Neural cell (in vitro differentiated cells): ENCODE measurements at regions not wholly inside any gene's neighbourhood (a gene's known extent, or its start where the extent isn't known, plus 50 kb on each side); places are given as distances from the start of the nearest gene placed in this dataset.

ENCODE experiments used
- H2AFZ ChIP-seq: fragments of 200-600, 300-800 bp; sonication (generic), shearing (Covaris generic); 2 replicates; pipeline ENCODE4 v1.6.0; 2014; ENCODE audit warnings: low read depth, mild to moderate bottlenecking, antibody characterized with exemption, low read length, moderate library complexity
- H3F3A ChIP-seq: fragments of 200-600 bp; shearing (Covaris generic); 2 replicates; pipeline ENCODE4 v1.6.1; 2016; ENCODE audit warnings: mild to moderate bottlenecking, moderate library complexity, mixed read lengths, antibody characterized with exemption, low read length; ENCODE audit not compliant: insufficient read depth, poor library complexity, severe bottlenecking
- H3K27ac ChIP-seq: fragments of 200-600, 300-800 bp; sonication (generic), shearing (Covaris generic); 2 replicates; pipeline ENCODE4 v1.5.1; 2014; ENCODE audit warnings: mild to moderate bottlenecking, low read length, moderate library complexity
- H3K27me3 ChIP-seq: fragments of 300-800, 200-600 bp; sonication (generic), shearing (Covaris generic); 2 replicates; pipeline ENCODE4 v1.6.0; 2014; ENCODE audit warnings: mild to moderate bottlenecking, low read depth, low read length, moderate library complexity; ENCODE audit not compliant: insufficient read depth
- H3K36me3 ChIP-seq: fragments of 300-800, 200-600 bp; sonication (generic), shearing (Covaris generic); 2 replicates; pipeline ENCODE4 v1.5.1; 2014; ENCODE audit warnings: mild to moderate bottlenecking, antibody characterized with exemption, low read length, moderate library complexity; ENCODE audit not compliant: insufficient read depth
- H3K4me2 ChIP-seq: fragments of 300-800, 200-600 bp; sonication (generic), shearing (Covaris generic); 2 replicates; pipeline ENCODE4 v1.6.0; 2014; ENCODE audit warnings: mild to moderate bottlenecking, low read length
- H3K4me3 ChIP-seq: fragments of 300-800, 200-600 bp; sonication (generic), shearing (Covaris generic); 2 replicates; pipeline ENCODE4 v1.5.1; 2014; ENCODE audit warnings: mild to moderate bottlenecking, low read length, moderate library complexity
- H3K79me2 ChIP-seq: fragments of 200-600 bp; shearing (Covaris generic); replicated peaks from 2 replicates; pipeline ENCODE4 v1.6.0; 2014; ENCODE audit warnings: mild to moderate bottlenecking, low read length, moderate library complexity; ENCODE audit not compliant: insufficient read depth
- H3K9ac ChIP-seq: fragments of 300-800, 200-600 bp; sonication (generic), shearing (Covaris generic); 2 replicates; pipeline ENCODE4 v1.6.1; 2016; ENCODE audit warnings: mild to moderate bottlenecking, low read length, mixed read lengths
- H3K9me2 ChIP-seq: fragments of 200-600 bp; shearing (Covaris generic); 2 replicates; pipeline ENCODE4 v1.6.1; 2016; ENCODE audit warnings: mild to moderate bottlenecking, low read length, mixed read lengths; ENCODE audit not compliant: insufficient read depth
- H3K9me3 ChIP-seq: fragments of 200-600, 300-800 bp; sonication (generic), shearing (Covaris generic); 2 replicates; pipeline ENCODE4 v1.6.1; 2016; ENCODE audit warnings: mild to moderate bottlenecking, mixed run types, low read length, moderate library complexity, mixed read lengths
- H4K20me1 ChIP-seq: fragments of 200-600 bp; shearing (Covaris generic); 2 replicates; pipeline ENCODE4 v1.6.1; 2016; ENCODE audit warnings: mild to moderate bottlenecking, mixed run types; ENCODE audit not compliant: insufficient read depth
- EP300 ChIP-seq: fragments of 450-650 bp; conservative IDR thresholded peaks from 2 replicates; pipeline ENCODE4 v1.6.1; 2014; ENCODE audit warnings: antibody characterized with exemption, mild to moderate bottlenecking, moderate library complexity; ENCODE audit not compliant: poor library complexity, severe bottlenecking
- EZH2 ChIP-seq: fragments of 200-600, 300-800 bp; shearing (Covaris generic), sonication (generic); IDR thresholded peaks from 2 replicates; pipeline ENCODE4 v1.6.1; 2014; ENCODE audit warnings: antibody characterized with exemption, low read length, borderline replicate concordance, mild to moderate bottlenecking; ENCODE audit not compliant: insufficient read depth, poor library complexity, severe bottlenecking
- MXI1 ChIP-seq: fragments of 450-650 bp; conservative IDR thresholded peaks from 2 replicates; pipeline ENCODE4 v1.6.1; 2014; ENCODE audit warnings: antibody characterized with exemption, mild to moderate bottlenecking; ENCODE audit not compliant: poor library complexity, severe bottlenecking
- POLR2AphosphoS5 ChIP-seq: IDR thresholded peaks from 2 replicates; pipeline ENCODE4 v1.6.1; 2012
- RAD21 ChIP-seq: fragments of 450-650 bp; conservative IDR thresholded peaks from 2 replicates; pipeline ENCODE4 v1.6.1; 2014; ENCODE audit warnings: antibody characterized with exemption, mild to moderate bottlenecking, moderate library complexity
- SMC3 ChIP-seq: fragments of 450-650 bp; conservative IDR thresholded peaks from 2 replicates; pipeline ENCODE4 v1.6.1; 2014; ENCODE audit warnings: antibody characterized with exemption, mild to moderate bottlenecking, moderate library complexity; ENCODE audit not compliant: poor library complexity
- TAF1 ChIP-seq: IDR thresholded peaks from 2 replicates; pipeline ENCODE4 v1.6.1; 2012; ENCODE audit warnings: low read depth
- TF ChIP-seq, protein P1 (sequence below): fragments of 450-650 bp; IDR thresholded peaks from 2 replicates; pipeline ENCODE4 v1.5.1; 2014; ENCODE audit warnings: antibody characterized with exemption, mild to moderate bottlenecking, moderate library complexity; ENCODE audit not compliant: poor library complexity, severe bottlenecking
- TF ChIP-seq, protein P2 (sequence below): IDR thresholded peaks from 2 replicates; pipeline ENCODE4 v1.6.1; 2012; ENCODE audit warnings: borderline replicate concordance

GRCh38 chr4:91990726-91991125, 313.0 kb upstream of the GRID2 start:
- Histone ChIP-seq H3K36me3 (no peaks in the 10 kb centered on the region), H4K20me1 (no peaks in the 10 kb centered on the region), H3F3A (no peaks in the 10 kb centered on the region), H3K27me3 (no peaks in the 10 kb centered on the region), H3K4me2 (no peak overlapping the region), H3K9me2 (no peaks in the 10 kb centered on the region), H2AFZ (no peak overlapping the region), H3K4me3 (no peak overlapping the region), H3K27ac (no peak overlapping the region), H3K9ac (no peak overlapping the region), H3K79me2 (no peaks in the 10 kb centered on the region), H3K9me3 (no peaks in the 10 kb centered on the region)
- no peak for TF ChIP-seq RAD21
- no peak for TF ChIP-seq TAF1
- no peak for TF ChIP-seq EP300
- TF ChIP-seq, protein P1, sequence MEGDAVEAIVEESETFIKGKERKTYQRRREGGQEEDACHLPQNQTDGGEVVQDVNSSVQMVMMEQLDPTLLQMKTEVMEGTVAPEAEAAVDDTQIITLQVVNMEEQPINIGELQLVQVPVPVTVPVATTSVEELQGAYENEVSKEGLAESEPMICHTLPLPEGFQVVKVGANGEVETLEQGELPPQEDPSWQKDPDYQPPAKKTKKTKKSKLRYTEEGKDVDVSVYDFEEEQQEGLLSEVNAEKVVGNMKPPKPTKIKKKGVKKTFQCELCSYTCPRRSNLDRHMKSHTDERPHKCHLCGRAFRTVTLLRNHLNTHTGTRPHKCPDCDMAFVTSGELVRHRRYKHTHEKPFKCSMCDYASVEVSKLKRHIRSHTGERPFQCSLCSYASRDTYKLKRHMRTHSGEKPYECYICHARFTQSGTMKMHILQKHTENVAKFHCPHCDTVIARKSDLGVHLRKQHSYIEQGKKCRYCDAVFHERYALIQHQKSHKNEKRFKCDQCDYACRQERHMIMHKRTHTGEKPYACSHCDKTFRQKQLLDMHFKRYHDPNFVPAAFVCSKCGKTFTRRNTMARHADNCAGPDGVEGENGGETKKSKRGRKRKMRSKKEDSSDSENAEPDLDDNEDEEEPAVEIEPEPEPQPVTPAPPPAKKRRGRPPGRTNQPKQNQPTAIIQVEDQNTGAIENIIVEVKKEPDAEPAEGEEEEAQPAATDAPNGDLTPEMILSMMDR: no peak
- TF ChIP-seq POLR2AphosphoS5: no peak
- no peak for TF ChIP-seq SMC3
- TF ChIP-seq, protein P2, sequence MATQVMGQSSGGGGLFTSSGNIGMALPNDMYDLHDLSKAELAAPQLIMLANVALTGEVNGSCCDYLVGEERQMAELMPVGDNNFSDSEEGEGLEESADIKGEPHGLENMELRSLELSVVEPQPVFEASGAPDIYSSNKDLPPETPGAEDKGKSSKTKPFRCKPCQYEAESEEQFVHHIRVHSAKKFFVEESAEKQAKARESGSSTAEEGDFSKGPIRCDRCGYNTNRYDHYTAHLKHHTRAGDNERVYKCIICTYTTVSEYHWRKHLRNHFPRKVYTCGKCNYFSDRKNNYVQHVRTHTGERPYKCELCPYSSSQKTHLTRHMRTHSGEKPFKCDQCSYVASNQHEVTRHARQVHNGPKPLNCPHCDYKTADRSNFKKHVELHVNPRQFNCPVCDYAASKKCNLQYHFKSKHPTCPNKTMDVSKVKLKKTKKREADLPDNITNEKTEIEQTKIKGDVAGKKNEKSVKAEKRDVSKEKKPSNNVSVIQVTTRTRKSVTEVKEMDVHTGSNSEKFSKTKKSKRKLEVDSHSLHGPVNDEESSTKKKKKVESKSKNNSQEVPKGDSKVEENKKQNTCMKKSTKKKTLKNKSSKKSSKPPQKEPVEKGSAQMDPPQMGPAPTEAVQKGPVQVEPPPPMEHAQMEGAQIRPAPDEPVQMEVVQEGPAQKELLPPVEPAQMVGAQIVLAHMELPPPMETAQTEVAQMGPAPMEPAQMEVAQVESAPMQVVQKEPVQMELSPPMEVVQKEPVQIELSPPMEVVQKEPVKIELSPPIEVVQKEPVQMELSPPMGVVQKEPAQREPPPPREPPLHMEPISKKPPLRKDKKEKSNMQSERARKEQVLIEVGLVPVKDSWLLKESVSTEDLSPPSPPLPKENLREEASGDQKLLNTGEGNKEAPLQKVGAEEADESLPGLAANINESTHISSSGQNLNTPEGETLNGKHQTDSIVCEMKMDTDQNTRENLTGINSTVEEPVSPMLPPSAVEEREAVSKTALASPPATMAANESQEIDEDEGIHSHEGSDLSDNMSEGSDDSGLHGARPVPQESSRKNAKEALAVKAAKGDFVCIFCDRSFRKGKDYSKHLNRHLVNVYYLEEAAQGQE: no peak
- TF ChIP-seq MXI1: no peak
- no peak for TF ChIP-seq EZH2

- no peaks in the 10 kb centered on the region for H3K79me2 ChIP-seq
- H3K4me3 ChIP-seq: no peak overlapping the region
- no peak overlapping the region for H3K9ac ChIP-seq
- no peaks in the 10 kb centered on the region for H3K36me3 ChIP-seq
- no peaks in the 10 kb centered on the region for H3K27me3 ChIP-seq
- no peaks in the 10 kb centered on the region for H3K9me2 ChIP-seq
- no peaks in the 10 kb centered on the region for H4K20me1 ChIP-seq
- H3K9me3 ChIP-seq: no peaks in the 10 kb centered on the region
- H3K4me2 ChIP-seq: no peak overlapping the region
- TF ChIP-seq RAD21 (no peak), MXI1 (no peak), TAF1 (no peak), EZH2 (no peak), POLR2AphosphoS5 (no peak), SMC3 (no peak), EP300 (no peak)
- TF ChIP-seq, protein P1: no peak
- TF ChIP-seq, protein P2: no peak
- no peak overlapping the region for H2AFZ ChIP-seq
- H3K27ac ChIP-seq: no peak overlapping the region
- no peaks in the 10 kb centered on the region for H3F3A ChIP-seq
Observed at GRCh38 chr4:91997045-91997444, 306.7 kb upstream of the GRID2 start.
